ENCODE measurements at regions not wholly inside any gene's neighbourhood (a gene's known extent, or its start where the extent isn't known, plus 50 kb on each side); places are given as distances from the start of the nearest gene placed in this dataset.

- DNase-seq (ENCODE audit: low read depth), result no peak
Measured at GRCh38 chr4:24054910-24055309, 165.1 kb upstream of the PPARGC1A start.

GRCh38 chr4:24053934-24054333 is 164.1 kb upstream of the PPARGC1A start:
- DNase-seq (ENCODE audit: low read depth), result no peak

- no peak for DNase-seq (ENCODE audit: low read depth)
Measured at GRCh38 chr4:24044610-24045589, 155.1 kb upstream of the PPARGC1A start.

GRCh38 chr4:24042094-24042493 is 152.2 kb upstream of the PPARGC1A start:
- DNase-seq (ENCODE audit: low read depth), result peak; percentile 95

GRCh38 chr4:24040811-24041210 is 151.0 kb upstream of the PPARGC1A start:
- no peak for DNase-seq (ENCODE audit: low read depth)

- DNase-seq (ENCODE audit: low read depth), result no peak
Measured at GRCh38 chr4:24033626-24034025, 143.8 kb upstream of the PPARGC1A start.

GRCh38 chr4:24032371-24032989 is 142.6 kb upstream of the PPARGC1A start:
- DNase-seq (ENCODE audit: low read depth), result no peak

GRCh38 chr4:24026596-24026995 is 136.7 kb upstream of the PPARGC1A start:
- no peak for DNase-seq (ENCODE audit: low read depth)

- DNase-seq (ENCODE audit: low read depth), result peak; percentile 45
Measured at GRCh38 chr4:24024605-24025004, 134.8 kb upstream of the PPARGC1A start.

GRCh38 chr4:24024157-24024556 is 134.3 kb upstream of the PPARGC1A start:
- DNase-seq (ENCODE audit: low read depth), result peak; percentile 10

- no peak for DNase-seq (ENCODE audit: low read depth)
Measured at GRCh38 chr4:24015782-24016181, 125.9 kb upstream of the PPARGC1A start.

GRCh38 chr4:24013668-24014422 is 124.0 kb upstream of the PPARGC1A start:
- DNase-seq (ENCODE audit: low read depth), result no peak

GRCh38 chr4:24010994-24011393 is 121.1 kb upstream of the PPARGC1A start:
- DNase-seq (ENCODE audit: low read depth), result no peak

- DNase-seq (ENCODE audit: low read depth), result no peak
Measured at GRCh38 chr4:24010573-24010972, 120.7 kb upstream of the PPARGC1A start.

- no peak for DNase-seq (ENCODE audit: low read depth)
Measured at GRCh38 chr4:24007860-24008261, 118.0 kb upstream of the PPARGC1A start.

- DNase-seq (ENCODE audit: low read depth), result no peak
Measured at GRCh38 chr4:24006269-24006668, 116.4 kb upstream of the PPARGC1A start.

- DNase-seq (ENCODE audit: low read depth), result peak; percentile 39
Measured at GRCh38 chr4:24003926-24004325, 114.1 kb upstream of the PPARGC1A start.

- no peak for DNase-seq (ENCODE audit: low read depth)
Measured at GRCh38 chr4:24003496-24003895, 113.6 kb upstream of the PPARGC1A start.

GRCh38 chr4:24002330-24002966 is 112.6 kb upstream of the PPARGC1A start:
- DNase-seq (ENCODE audit: low read depth), result no peak

GRCh38 chr4:24001486-24002329 is 111.9 kb upstream of the PPARGC1A start:
- DNase-seq (ENCODE audit: low read depth), result no peak

- no peak for DNase-seq (ENCODE audit: low read depth)
Measured at GRCh38 chr4:24000470-24000831, 110.6 kb upstream of the PPARGC1A start.
